Fibroblast of lung (primary cell): ENCODE measurements at regions not wholly inside any gene's neighbourhood (a gene's known extent, or its start where the extent isn't known, plus 50 kb on each side); places are given as distances from the start of the nearest gene placed in this dataset.

Experiments used
- EZH2 ChIP-seq: IDR thresholded peaks from 2 replicates; pipeline ENCODE4 v1.5.1; 2012; ENCODE audit warnings: low read length, control low read depth, mild to moderate bottlenecking; ENCODE audit errors: missing control alignments
- TF ChIP-seq, protein P1 (sequence below), 2 donors: IDR thresholded peaks in 1 of 2; conservative IDR thresholded peaks in 1 of 2; 1 replicate in 1 of 2; 2 replicates in 1 of 2; pipeline ENCODE4 v1.5.1; 2011 to 2012; ENCODE audit warnings: low read length in 2 of 2, control low read depth in 1 of 2, inconsistent platforms in 1 of 2, low read depth in 1 of 2, mild to moderate bottlenecking in 1 of 2

DNA sequence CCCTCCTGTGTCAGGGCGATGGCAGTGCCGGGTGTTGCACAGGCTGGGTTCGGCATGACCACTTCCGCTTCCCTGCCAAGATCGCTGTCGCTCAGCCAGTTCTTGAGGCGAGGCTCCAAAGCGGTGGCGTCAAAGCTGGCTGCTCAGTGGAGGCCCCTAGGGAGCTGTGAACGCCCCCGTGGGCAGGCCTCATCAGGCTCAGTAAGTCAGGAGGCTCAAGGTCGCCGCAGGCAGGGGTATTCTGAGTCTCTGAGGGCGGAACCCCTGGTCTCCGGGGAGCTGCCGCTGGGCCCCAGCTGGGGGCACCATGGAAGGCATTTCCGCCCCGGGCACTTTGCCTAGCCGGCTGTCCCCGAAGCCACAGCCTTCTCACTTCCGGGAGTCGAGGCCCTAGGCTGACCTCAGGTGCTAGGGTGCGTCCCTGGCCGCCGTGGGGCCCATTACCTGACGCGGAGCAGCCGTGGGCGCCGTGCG lies 210.4 kb downstream of the SOCS6 start:
- TF ChIP-seq, protein P1, sequence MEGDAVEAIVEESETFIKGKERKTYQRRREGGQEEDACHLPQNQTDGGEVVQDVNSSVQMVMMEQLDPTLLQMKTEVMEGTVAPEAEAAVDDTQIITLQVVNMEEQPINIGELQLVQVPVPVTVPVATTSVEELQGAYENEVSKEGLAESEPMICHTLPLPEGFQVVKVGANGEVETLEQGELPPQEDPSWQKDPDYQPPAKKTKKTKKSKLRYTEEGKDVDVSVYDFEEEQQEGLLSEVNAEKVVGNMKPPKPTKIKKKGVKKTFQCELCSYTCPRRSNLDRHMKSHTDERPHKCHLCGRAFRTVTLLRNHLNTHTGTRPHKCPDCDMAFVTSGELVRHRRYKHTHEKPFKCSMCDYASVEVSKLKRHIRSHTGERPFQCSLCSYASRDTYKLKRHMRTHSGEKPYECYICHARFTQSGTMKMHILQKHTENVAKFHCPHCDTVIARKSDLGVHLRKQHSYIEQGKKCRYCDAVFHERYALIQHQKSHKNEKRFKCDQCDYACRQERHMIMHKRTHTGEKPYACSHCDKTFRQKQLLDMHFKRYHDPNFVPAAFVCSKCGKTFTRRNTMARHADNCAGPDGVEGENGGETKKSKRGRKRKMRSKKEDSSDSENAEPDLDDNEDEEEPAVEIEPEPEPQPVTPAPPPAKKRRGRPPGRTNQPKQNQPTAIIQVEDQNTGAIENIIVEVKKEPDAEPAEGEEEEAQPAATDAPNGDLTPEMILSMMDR (conservative IDR thresholded peaks at IDR 0.05 in 1 of 2, IDR thresholded peaks at IDR 0.05 in 1 of 2; ENCODE audit: low read depth in 1 of 2, low read length in 2 of 2), result no peak
- TF ChIP-seq EZH2, result no peak
